ENCODE measurements at regions not wholly inside any gene's neighbourhood (a gene's known extent, or its start where the extent isn't known, plus 50 kb on each side); places are given as distances from the start of the nearest gene placed in this dataset.

DNA sequence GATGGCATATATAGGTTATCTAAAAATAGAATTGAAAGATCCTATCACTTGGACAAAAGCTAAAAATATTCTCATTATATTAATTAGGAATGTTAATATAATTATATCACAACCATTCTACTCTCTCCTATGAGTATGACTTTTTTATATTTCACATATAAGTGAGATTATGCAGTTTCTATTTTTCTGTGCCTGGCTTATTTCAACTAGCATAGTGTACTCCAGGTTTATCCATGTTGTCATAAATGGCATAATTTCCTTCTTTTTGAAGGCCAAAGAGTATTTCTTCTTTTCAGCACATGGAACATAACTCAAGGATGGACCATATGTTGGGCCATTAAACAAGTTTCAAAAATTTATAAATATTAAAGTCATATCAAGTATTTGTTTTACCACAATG is 421.2 kb upstream of the CTSO start:
- Histone ChIP-seq H4K91ac (ENCODE audit: insufficient read depth, low read depth, low read length) (no peak overlapping the region), H3K4ac (ENCODE audit: low read depth, low read length) (no peak overlapping the region), H3K27me3 (ENCODE audit: control insufficient read depth, insufficient read depth, low read length) (no peaks in the 10 kb centered on the region), H3K56ac (ENCODE audit: extremely low read depth, insufficient read depth, low read length) (no peak overlapping the region), H2AK9ac (replicated peaks; ENCODE audit: low read depth, low read length, poor library complexity) (no peak overlapping the region), H3K9me1 (ENCODE audit: insufficient read depth, low read length) (no peaks in the 10 kb centered on the region), H3K23ac (ENCODE audit: low read depth, low read length) (no peak overlapping the region), H3K9ac (ENCODE audit: low read depth, low read length) (no peak overlapping the region), H2AFZ (replicated peaks; ENCODE audit: low read length, poor library complexity) (no peak overlapping the region), H3K14ac (replicated peaks; ENCODE audit: low read depth, low read length) (no peak overlapping the region), H3K18ac (ENCODE audit: low read depth, low read length) (no peak overlapping the region), H2BK20ac (ENCODE audit: low read depth, low read length) (no peak overlapping the region), H4K8ac (ENCODE audit: low read depth in 2 of 2, low read length in 2 of 2) (no peak overlapping the region), H2BK5ac (ENCODE audit: low read depth, low read length, poor library complexity, severe bottlenecking) (no peak overlapping the region), H2BK15ac (ENCODE audit: low read depth, low read length) (no peak overlapping the region), H4K20me1 (ENCODE audit: insufficient read depth, low read length) (no peaks in the 10 kb centered on the region), H4K5ac (ENCODE audit: low read depth, low read length) (no peak overlapping the region), H3K4me1 (ENCODE audit: control insufficient read depth, insufficient read depth, low read length) (peaks cover 2% of the 10 kb centered on the region), H3K9me3 (ENCODE audit: control insufficient read depth, insufficient read depth, low read length) (no peaks in the 10 kb centered on the region), H3K27ac (ENCODE audit: insufficient read depth, low read length) (no peak overlapping the region), H3K79me1 (ENCODE audit: low read depth in 1 of 2, low read length in 2 of 2) (no peaks in the 10 kb centered on the region), H2AK5ac (ENCODE audit: low read depth, low read length) (no peak overlapping the region), H2BK120ac (ENCODE audit: low read depth, low read length) (no peak overlapping the region), H3K36me3 (ENCODE audit: control insufficient read depth, insufficient read depth, low read length) (no peaks in the 10 kb centered on the region), H3K4me2 (ENCODE audit: low read depth, low read length) (no peak overlapping the region), H3K4me3 (ENCODE audit: insufficient read depth, low read depth, low read length) (no peak overlapping the region)
- DNase-seq (no peak), ATAC-seq (ENCODE audit: low read depth) (no peak)
- intact Hi-C loops (cut with micrococcal nuclease): loop anchor here (5.0 to 10.0 kb wide), 2 partner anchors 400 to 597 kb away; partner anchors contain the start of gene PDGFC
- BruUV-seq (replicated peaks): no TSS peak
- dilution Hi-C loops (cut with HindIII; ENCODE audit: low sequenced_read_pairs, unreplicated experiment): no loop called here
- TF ChIP-seq CTCF (conservative IDR thresholded peaks at IDR 0.05; ENCODE audit: low read depth, low read length): no peak
- TF ChIP-seq ELK1 (IDR thresholded peaks at IDR 0.05; ENCODE audit: borderline replicate concordance, low read depth, low read length): no peak
- TF ChIP-seq FOS (IDR thresholded peaks at IDR 0.05; ENCODE audit: low read depth, low read length): no peak
- no peak for TF ChIP-seq MAFK (IDR thresholded peaks at IDR 0.05; ENCODE audit: low read depth, low read length)
- TF ChIP-seq RAD21 (IDR thresholded peaks at IDR 0.05; ENCODE audit: low read length): no peak
- no peak for TF ChIP-seq CEBPB (IDR thresholded peaks at IDR 0.05; ENCODE audit: low read depth, low read length)
- TF ChIP-seq USF2 (IDR thresholded peaks at IDR 0.05; ENCODE audit: low read depth, low read length): no peak
- TF ChIP-seq CHD1 (IDR thresholded peaks at IDR 0.05; ENCODE audit: low read depth, low read length): no peak
- TF ChIP-seq MAZ (IDR thresholded peaks at IDR 0.05; ENCODE audit: borderline replicate concordance, low read depth, low read length): no peak
- TF ChIP-seq RFX5 (IDR thresholded peaks at IDR 0.05; ENCODE audit: low read depth, low read length): no peak
- no peak for TF ChIP-seq NFE2L2 (IDR thresholded peaks at IDR 0.05; ENCODE audit: low read depth, low read length)
- POLR2A ChIA-PET (ENCODE audit: unreplicated experiment): no interaction called here
- CTCF ChIA-PET: no interaction called here
- in situ Hi-C loops (cut with MboI; ENCODE audit: low sequenced_read_pairs): no loop called here
